ENCODE measurements at regions not wholly inside any gene's neighbourhood (a gene's known extent, or its start where the extent isn't known, plus 50 kb on each side); places are given as distances from the start of the nearest gene placed in this dataset.

DNA sequence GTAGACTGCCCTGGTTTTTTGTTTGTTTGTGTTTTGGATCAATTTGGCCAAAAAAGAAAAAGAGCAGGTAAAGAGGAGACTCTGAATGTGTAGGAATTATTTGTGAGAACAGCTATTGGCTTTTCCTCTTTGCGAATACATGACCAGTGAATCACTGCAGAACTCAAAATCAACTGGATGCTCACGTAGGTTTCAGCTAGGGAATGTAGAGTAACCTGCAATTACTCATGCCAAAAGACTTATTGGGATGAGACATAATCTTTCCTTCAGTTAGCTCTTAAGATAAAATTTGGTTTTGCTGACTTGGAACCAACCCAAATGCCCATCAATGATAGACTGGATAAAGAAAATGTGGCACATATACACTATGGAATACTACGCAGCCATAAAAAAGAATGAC lies 348.0 kb downstream of the NPR3 start:
- Histone ChIP-seq H3K27me3 (no peaks in the 10 kb centered on the region), H3K4me3 (no peak overlapping the region), H3K4me1 (no peaks in the 10 kb centered on the region), H3K27ac (no peak overlapping the region), H3K9me3 (peaks cover 0 to 14% of the 10 kb centered on the region in 2 donors), H3K36me3 (no peaks in the 10 kb centered on the region)
- intact Hi-C loops (cut with DNase I) = no loop called here
- no peak for DNase-seq
- no peak for ATAC-seq
- TF ChIP-seq, protein P1, sequence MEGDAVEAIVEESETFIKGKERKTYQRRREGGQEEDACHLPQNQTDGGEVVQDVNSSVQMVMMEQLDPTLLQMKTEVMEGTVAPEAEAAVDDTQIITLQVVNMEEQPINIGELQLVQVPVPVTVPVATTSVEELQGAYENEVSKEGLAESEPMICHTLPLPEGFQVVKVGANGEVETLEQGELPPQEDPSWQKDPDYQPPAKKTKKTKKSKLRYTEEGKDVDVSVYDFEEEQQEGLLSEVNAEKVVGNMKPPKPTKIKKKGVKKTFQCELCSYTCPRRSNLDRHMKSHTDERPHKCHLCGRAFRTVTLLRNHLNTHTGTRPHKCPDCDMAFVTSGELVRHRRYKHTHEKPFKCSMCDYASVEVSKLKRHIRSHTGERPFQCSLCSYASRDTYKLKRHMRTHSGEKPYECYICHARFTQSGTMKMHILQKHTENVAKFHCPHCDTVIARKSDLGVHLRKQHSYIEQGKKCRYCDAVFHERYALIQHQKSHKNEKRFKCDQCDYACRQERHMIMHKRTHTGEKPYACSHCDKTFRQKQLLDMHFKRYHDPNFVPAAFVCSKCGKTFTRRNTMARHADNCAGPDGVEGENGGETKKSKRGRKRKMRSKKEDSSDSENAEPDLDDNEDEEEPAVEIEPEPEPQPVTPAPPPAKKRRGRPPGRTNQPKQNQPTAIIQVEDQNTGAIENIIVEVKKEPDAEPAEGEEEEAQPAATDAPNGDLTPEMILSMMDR (IDR thresholded peaks at IDR 0.05) = no peak

DNA sequence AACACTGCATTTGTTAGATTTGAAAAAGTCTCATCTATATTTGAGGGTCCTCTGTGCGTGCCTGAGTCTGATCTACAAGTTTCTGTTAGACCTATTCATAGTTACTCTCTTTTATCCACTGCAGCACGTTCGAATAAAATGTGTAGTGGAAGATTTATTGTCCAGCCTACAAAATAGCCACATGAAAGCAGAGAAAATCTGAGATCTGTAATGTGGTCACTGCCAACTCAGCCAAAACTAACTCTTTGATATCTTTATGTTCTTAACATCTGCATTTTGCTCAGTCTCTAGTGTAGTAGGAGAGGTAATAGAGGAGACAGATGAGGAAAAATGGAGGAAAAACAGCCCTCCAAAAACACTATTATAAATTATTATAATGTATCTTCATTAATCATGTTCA lies 354.0 kb downstream of the NPR3 start:
- DNase-seq = no peak

DNA sequence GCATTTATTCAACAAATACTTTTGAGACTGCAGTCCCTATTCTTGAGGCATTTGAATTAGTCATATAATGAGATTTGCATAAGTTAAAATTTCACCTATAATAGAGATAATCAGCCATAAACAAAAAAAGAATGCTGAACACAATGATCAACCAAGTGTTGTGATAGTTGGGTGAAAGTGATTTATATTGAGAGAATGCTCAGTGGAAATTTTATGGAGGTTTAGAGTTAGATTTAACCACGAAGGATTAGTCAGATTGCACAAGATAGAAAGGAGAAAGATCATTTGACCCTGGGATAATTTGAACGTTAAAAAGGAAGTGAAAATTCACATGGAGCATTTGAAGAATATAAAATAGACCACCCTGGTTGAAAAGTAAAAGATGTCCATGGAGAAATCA lies 356.2 kb downstream of the NPR3 start:
- Histone ChIP-seq H3K36me3 (no peaks in the 10 kb centered on the region), H3K4me3 (no peak overlapping the region), H3K4me1 (no peaks in the 10 kb centered on the region), H3K27me3 (no peaks in the 10 kb centered on the region), H3K27ac (no peak overlapping the region), H3K9me3 (no peaks in the 10 kb centered on the region)
- DNase-seq (no peak), ATAC-seq (no peak)
- TF ChIP-seq, protein P1 (IDR thresholded peaks at IDR 0.05) = no peak
- intact Hi-C loops (cut with DNase I) = no loop called here

More for the DNA sequence above, 354.0 kb downstream of the NPR3 start:
- no peak for ATAC-seq
- Histone ChIP-seq H3K36me3 (no peaks in the 10 kb centered on the region), H3K4me3 (no peak overlapping the region), H3K27me3 (no peaks in the 10 kb centered on the region), H3K9me3 (no peaks in the 10 kb centered on the region), H3K4me1 (no peaks in the 10 kb centered on the region), H3K27ac (no peak overlapping the region)
- TF ChIP-seq, protein P1 (IDR thresholded peaks at IDR 0.05) = no peak
- intact Hi-C loops (cut with DNase I) = no loop called here

DNA sequence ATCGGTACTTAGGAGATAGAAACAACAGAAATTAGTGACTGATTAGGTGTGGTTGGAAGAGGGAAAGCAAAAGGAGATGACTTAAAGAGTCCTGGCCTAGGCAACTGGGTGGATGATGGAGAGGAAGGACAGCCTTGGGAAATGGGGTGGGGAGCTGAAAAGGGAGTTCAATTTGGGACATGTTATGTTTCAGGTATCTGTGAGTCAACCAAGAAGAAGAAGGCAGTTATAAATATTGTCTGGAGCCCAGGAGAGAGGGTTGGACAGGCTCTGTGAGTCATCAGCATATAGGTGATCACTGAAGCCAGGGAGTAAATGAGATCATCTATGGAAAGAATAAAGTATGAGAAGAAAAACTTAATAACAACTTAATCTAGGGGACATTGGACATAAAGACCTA lies 357.7 kb downstream of the NPR3 start:
- Histone ChIP-seq H3K36me3 (no peaks in the 10 kb centered on the region), H3K27me3 (no peaks in the 10 kb centered on the region), H3K9me3 (no peaks in the 10 kb centered on the region), H3K4me1 (no peaks in the 10 kb centered on the region), H3K27ac (no peak overlapping the region), H3K4me3 (no peak overlapping the region)
- TF ChIP-seq, protein P1 (IDR thresholded peaks at IDR 0.05) = no peak
- ATAC-seq = no peak
- intact Hi-C loops (cut with DNase I) = no loop called here
- no peak for DNase-seq

DNA sequence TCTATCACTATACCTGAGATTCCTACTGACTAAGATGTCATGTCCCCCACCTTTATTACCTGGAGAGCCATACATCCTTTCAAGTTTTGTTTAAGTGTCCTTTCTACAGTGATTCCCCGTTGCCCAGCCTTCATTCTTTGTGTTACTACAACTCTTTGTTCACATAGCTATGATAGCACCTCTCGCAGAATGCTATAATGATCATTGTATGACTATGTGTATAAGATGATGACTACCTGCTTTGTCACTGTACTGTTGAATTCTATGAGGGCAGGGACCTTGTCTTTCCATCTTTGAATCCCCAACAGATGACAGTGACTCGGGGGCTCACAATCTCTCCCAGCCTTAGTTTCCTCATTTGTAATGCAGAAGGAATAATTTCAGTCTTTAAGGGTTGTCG lies 361.2 kb downstream of the NPR3 start:
- intact Hi-C loops (cut with DNase I) = no loop called here
- no peak overlapping the region for H3K27ac ChIP-seq

More for the DNA sequence above, 361.2 kb downstream of the NPR3 start:
- no peaks in the 10 kb centered on the region for H3K36me3 ChIP-seq
- H3K27me3 ChIP-seq = no peaks in the 10 kb centered on the region
- TF ChIP-seq, protein P1 (IDR thresholded peaks at IDR 0.05) = no peak
- DNase-seq (no peak), ATAC-seq (no peak)
- H3K9me3 ChIP-seq = no peaks in the 10 kb centered on the region
- no peaks in the 10 kb centered on the region for H3K4me1 ChIP-seq
- no peak overlapping the region for H3K4me3 ChIP-seq
